GM23338 (cell line): ENCODE measurements at regions not wholly inside any gene's neighbourhood (a gene's known extent, or its start where the extent isn't known, plus 50 kb on each side); places are given as distances from the start of the nearest gene placed in this dataset.

Source experiments
- ATAC-seq: fragments of 200-7000 bp; cut with Tn5 transposase; 3 replicates; pipeline ENCODE4 v1.9.1; 2020
- DNase-seq: peaks from one replicate; pipeline ENCODE4 v3.0.0-alpha.2; 2015; ENCODE audit warnings: low spot score
- H2AFZ ChIP-seq: fragments of 200-600 bp; sonication (generic); 2 replicates; pipeline ENCODE4 v1.8.0; 2016; ENCODE audit warnings: antibody characterized with exemption, mild to moderate bottlenecking, moderate library complexity
- H3F3A ChIP-seq: fragments of 200-600 bp; sonication (generic); replicated peaks from 2 replicates; pipeline ENCODE4 v1.8.0; 2017; ENCODE audit warnings: antibody characterized with exemption, mixed run types, low read depth
- H3K27ac ChIP-seq: fragments of 200-600 bp; sonication (generic); 2 replicates; pipeline ENCODE4 v1.6.1; 2016; ENCODE audit warnings: low read depth
- H3K27me3 ChIP-seq: fragments of 200-600 bp; sonication (generic); 2 replicates; pipeline ENCODE4 v1.8.0; 2016; ENCODE audit warnings: mild to moderate bottlenecking, mixed run types, moderate library complexity; ENCODE audit not compliant: insufficient read depth
- H3K36me3 ChIP-seq: fragments of 200-600 bp; sonication (generic); 2 replicates; pipeline ENCODE4 v1.8.0; 2016; ENCODE audit warnings: mild to moderate bottlenecking; ENCODE audit not compliant: insufficient read depth
- H3K4me1 ChIP-seq: fragments of 200-600 bp; sonication (generic); 2 replicates; pipeline ENCODE4 v1.8.0; 2016; ENCODE audit warnings: mild to moderate bottlenecking, moderate library complexity; ENCODE audit not compliant: insufficient read depth
- H3K4me2 ChIP-seq: fragments of 200-600 bp; sonication (generic); 2 replicates; pipeline ENCODE4 v1.7.1; 2017; ENCODE audit warnings: mixed run types
- H3K4me3 ChIP-seq: fragments of 200-600 bp; sonication (generic); 2 replicates; pipeline ENCODE4 v1.6.1; 2016; ENCODE audit warnings: mixed run types
- H3K79me2 ChIP-seq: fragments of 200-600 bp; sonication (generic); replicated peaks from 2 replicates; pipeline ENCODE4 v1.8.0; 2017; ENCODE audit warnings: mild to moderate bottlenecking; ENCODE audit not compliant: insufficient read depth
- H3K9me2 ChIP-seq: fragments of 200-600 bp; sonication (generic); 2 replicates; pipeline ENCODE4 v1.8.0; 2017; ENCODE audit not compliant: insufficient read depth
- H4K20me1 ChIP-seq: fragments of 200-600 bp; sonication (generic); replicated peaks from 2 replicates; pipeline ENCODE4 v1.8.0; 2017; ENCODE audit warnings: mild to moderate bottlenecking; ENCODE audit not compliant: insufficient read depth
- H3K27ac Mint-ChIP-seq: 2 replicates; pipeline ENCODE4 v1.8.0; 2020; ENCODE audit warnings: inconsistent platforms, mild to moderate bottlenecking, moderate library complexity, mixed read lengths
- H3K27me3 Mint-ChIP-seq: 3 replicates; pipeline ENCODE4 v1.8.0; 2022; ENCODE audit warnings: low read depth, mild to moderate bottlenecking, moderate library complexity, mixed read lengths, inconsistent platforms; ENCODE audit not compliant: insufficient read depth, poor library complexity
- H3K36me3 Mint-ChIP-seq: 3 replicates; pipeline ENCODE4 v1.8.0; 2021; ENCODE audit warnings: low read depth, mild to moderate bottlenecking, inconsistent platforms, moderate library complexity, mixed read lengths
- H3K4me1 Mint-ChIP-seq: 3 replicates; pipeline ENCODE4 v1.8.0; 2020; ENCODE audit warnings: mild to moderate bottlenecking, inconsistent platforms, mixed read lengths
- H3K4me3 Mint-ChIP-seq: 3 replicates; pipeline ENCODE4 v1.8.0; 2021; ENCODE audit warnings: moderate library complexity, mild to moderate bottlenecking, inconsistent platforms, mixed read lengths
- H3K9me3 Mint-ChIP-seq: 3 replicates; pipeline ENCODE4 v1.8.0; 2020; ENCODE audit warnings: moderate library complexity, mild to moderate bottlenecking, inconsistent platforms, mixed read lengths
- CREB1 ChIP-seq: fragments of 250-450 bp; sonication (Bioruptor Pico); IDR thresholded peaks from 2 replicates; pipeline ENCODE4 v1.5.0; 2020; ENCODE audit warnings: low read depth, mild to moderate bottlenecking, moderate library complexity
- CTCF ChIP-seq, 2 experiments: fragments of 200-600 bp in 1 of 2; sonication (generic) in 1 of 2; conservative IDR thresholded peaks; 2 replicates each; pipeline versions ENCODE4 v1.5.1 to v1.6.1; 2016 to 2017; ENCODE audit warnings: antibody characterized with exemption in 2 of 2, low read depth in 2 of 2, mild to moderate bottlenecking in 2 of 2, moderate library complexity in 1 of 2
- ETS1 ChIP-seq: IDR thresholded peaks from 2 replicates; pipeline ENCODE4 v1.6.1; 2016; ENCODE audit warnings: antibody characterized with exemption
- EZH2 ChIP-seq: fragments of 200-600 bp; sonication (generic); IDR thresholded peaks from one replicate; pipeline ENCODE4 v1.8.0; 2017; ENCODE audit warnings: antibody characterized with exemption, mild to moderate bottlenecking, low read depth; ENCODE audit not compliant: unreplicated experiment
- EZH2phosphoT487 ChIP-seq: fragments of 200-600 bp; sonication (generic); IDR thresholded peaks from one replicate; pipeline ENCODE4 v1.8.1; 2018; ENCODE audit warnings: antibody characterized with exemption; ENCODE audit not compliant: unreplicated experiment
- JUNB ChIP-seq: IDR thresholded peaks from one replicate; pipeline ENCODE4 v1.6.1; 2016; ENCODE audit warnings: antibody characterized with exemption; ENCODE audit not compliant: unreplicated experiment
- POLR2AphosphoS5 ChIP-seq: IDR thresholded peaks from 2 replicates; pipeline ENCODE4 v1.6.1; 2016; ENCODE audit warnings: antibody characterized with exemption, low read depth
- STAT1 ChIP-seq: IDR thresholded peaks from one replicate; pipeline ENCODE4 v1.6.1; 2016; ENCODE audit warnings: antibody characterized with exemption; ENCODE audit not compliant: unreplicated experiment
- ZNF114 ChIP-seq: fragments of 250-450 bp; sonication (Bioruptor Pico); IDR thresholded peaks from 2 replicates; pipeline ENCODE4 v1.5.0; 2020; ENCODE audit warnings: mild to moderate bottlenecking, moderate library complexity
- ZNF331 ChIP-seq: fragments of 250-450 bp; sonication (Bioruptor Pico); IDR thresholded peaks from 2 replicates; pipeline ENCODE4 v1.5.0; 2020; ENCODE audit warnings: low read depth, mild to moderate bottlenecking, moderate library complexity
- ZNF462 ChIP-seq: fragments of 250-450 bp; sonication (Bioruptor Pico); IDR thresholded peaks from 2 replicates; pipeline ENCODE4 v1.5.0; 2020; ENCODE audit warnings: mild to moderate bottlenecking, moderate library complexity

GRCh38 chr10:78410046-78410965, 376.6 kb downstream of the RPS24 start (continued):
- TF ChIP-seq ZNF462 (CRISPR knock-in tag) (no peak), ZNF331 (CRISPR knock-in tag) (no peak), CREB1 (CRISPR knock-in tag) (no peak), STAT1 (no peak), ETS1 (no peak), JUNB (no peak)

- H3K27ac Mint-ChIP-seq = peak overlapping the region; percentile 82; the same call in 1 of the 2 replicates
- peaks cover 38% of the 10 kb centered on the region for H3K4me1 Mint-ChIP-seq
- no peaks in the 10 kb centered on the region for H3K36me3 Mint-ChIP-seq
- TF ChIP-seq CTCF (conservative IDR thresholded peaks at IDR 0.05; ENCODE audit: low read depth in 2 of 2) (no peak), ZNF114 (CRISPR knock-in tag) (no peak), POLR2AphosphoS5 (no peak), EZH2 (no peak), STAT1 (no peak), CREB1 (CRISPR knock-in tag) (no peak), EZH2phosphoT487 (no peak), ZNF331 (CRISPR knock-in tag) (no peak)
- H3K27me3 Mint-ChIP-seq = peaks cover 26% of the 10 kb centered on the region
- no peaks in the 10 kb centered on the region for H3K9me3 Mint-ChIP-seq
- H3K27me3 ChIP-seq = no peaks in the 10 kb centered on the region
- H3K9me2 ChIP-seq = peaks cover 17% of the 10 kb centered on the region
- no peak for ATAC-seq
- H3F3A ChIP-seq = no peaks in the 10 kb centered on the region
- no peak overlapping the region for H3K4me3 ChIP-seq
- H4K20me1 ChIP-seq = no peaks in the 10 kb centered on the region
- no peaks in the 10 kb centered on the region for H3K36me3 ChIP-seq
- DNase-seq = no peak
- H3K79me2 ChIP-seq = no peaks in the 10 kb centered on the region
- no peak overlapping the region for H3K27ac ChIP-seq
- no peak overlapping the region for H3K4me2 ChIP-seq
- peaks cover 7% of the 10 kb centered on the region for H3K4me1 ChIP-seq
- no peak overlapping the region for H3K4me3 Mint-ChIP-seq
- no peak overlapping the region for H2AFZ ChIP-seq
These were observed 378.1 kb downstream of the RPS24 start for GRCh38 chr10:78411716-78412115.
